AG10803 (cell line): ENCODE measurements at regions not wholly inside any gene's neighbourhood (a gene's known extent, or its start where the extent isn't known, plus 50 kb on each side); places are given as distances from the start of the nearest gene placed in this dataset.

Experiments
- DNase-seq: peaks from one replicate; pipeline ENCODE4 v3.0.0; 2010; ENCODE audit warnings: low read depth
- H3K4me3 ChIP-seq: 2 replicates; pipeline ENCODE4 v1.5.1; 2011; ENCODE audit warnings: mild to moderate bottlenecking, low read length, control low read depth
- CTCF ChIP-seq: conservative IDR thresholded peaks from 2 replicates; pipeline ENCODE4 v1.5.1; 2011; ENCODE audit warnings: mild to moderate bottlenecking, low read length, control low read depth, inconsistent platforms

GRCh38 chr3:43191116-43191515 lies 85.2 kb upstream of the POMGNT2 start:
- H3K4me3 ChIP-seq = no peak overlapping the region
- no peak for DNase-seq
- TF ChIP-seq CTCF = no peak

GRCh38 chr3:43190670-43191069 lies 84.8 kb upstream of the POMGNT2 start:
- peak; percentile 87 for DNase-seq
- H3K4me3 ChIP-seq = no peak overlapping the region
- TF ChIP-seq CTCF = no peak

- no peak for TF ChIP-seq CTCF
Observed at GRCh38 chr3:43187836-43188479, 82.1 kb upstream of the POMGNT2 start.

GRCh38 chr3:43185983-43186314 lies 80.1 kb upstream of the POMGNT2 start:
- DNase-seq = no peak

More at GRCh38 chr3:43187836-43188479, 82.1 kb upstream of the POMGNT2 start:
- DNase-seq = no peak
- H3K4me3 ChIP-seq = no peak overlapping the region

GRCh38 chr3:43185274-43185982 lies 79.5 kb upstream of the POMGNT2 start:
- H3K4me3 ChIP-seq = no peak overlapping the region
- DNase-seq = peak; percentile 63
- no peak for TF ChIP-seq CTCF

More at GRCh38 chr3:43185983-43186314, 80.1 kb upstream of the POMGNT2 start:
- TF ChIP-seq CTCF = no peak
- H3K4me3 ChIP-seq = no peak overlapping the region

GRCh38 chr3:43183456-43183855 lies 77.6 kb upstream of the POMGNT2 start:
- DNase-seq = peak; percentile 46
- no peak for TF ChIP-seq CTCF
- no peak overlapping the region for H3K4me3 ChIP-seq

- H3K4me3 ChIP-seq = no peak overlapping the region
- no peak for TF ChIP-seq CTCF
- no peak for DNase-seq
Observed at GRCh38 chr3:43181202-43181821, 75.4 kb upstream of the POMGNT2 start.
